Suprapubic skin (tissue), 3 donors: ENCODE measurements at regions not wholly inside any gene's neighbourhood (a gene's known extent, or its start where the extent isn't known, plus 50 kb on each side); places are given as distances from the start of the nearest gene placed in this dataset.
"Not testable (repeated sequence)": the region's sequence is repeated elsewhere in the genome, so short reads cannot be mapped to it uniquely, and the experiment has no call there.

Experiments
- CTCF ChIP-seq, 2 donors: fragments of 200-600 bp in 1 of 2; fragments of 450-650 bp in 1 of 2; sonication (generic) in 1 of 2; IDR thresholded peaks; one replicate each; pipeline ENCODE4 v1.5.1; 2016 to 2019; ENCODE audit warnings: antibody characterized with exemption in 2 of 2, mild to moderate bottlenecking in 1 of 2, moderate library complexity in 1 of 2
- POLR2AphosphoS5 ChIP-seq, 3 donors: sonication (generic); formaldehyde crosslinking; IDR thresholded peaks; one replicate each; pipeline ENCODE4 v1.6.1; 2017; ENCODE audit warnings: antibody characterized with exemption in 3 of 3

- TF ChIP-seq POLR2AphosphoS5, CTCF (IDR thresholded peaks at IDR 0.05): not testable (repeated sequence)
Measured at GRCh38 chr22:11310647-11311046, 4217.3 kb upstream of the OR11H1 start.
